CD8-positive, alpha-beta memory T cell (primary cell): ENCODE measurements at regions not wholly inside any gene's neighbourhood (a gene's known extent, or its start where the extent isn't known, plus 50 kb on each side); places are given as distances from the start of the nearest gene placed in this dataset.

ENCODE experiments used
- CTCF ChIA-PET: fragments of 350-600 bp; sonication (Branson Sonifier 250); formaldehyde crosslinking; loops from one replicate; lab custom pipeline; 2021; ENCODE audit warnings: antibody characterized with exemption; lab: Charles Lee
- POLR2A ChIA-PET: fragments of 350-600 bp; sonication (Branson Sonifier 250); formaldehyde crosslinking; loops from one replicate; lab custom pipeline; 2021; ENCODE audit warnings: antibody characterized with exemption; lab: Charles Lee
- DNase-seq, 5 donors: peaks; one replicate each; pipeline versions ENCODE4 v3.0.0 to v3.0.0-alpha.2; 2020 to 2022; ENCODE audit warnings: mixed read lengths in 1 of 5
- H3K27ac ChIP-seq: one replicate; pipeline ENCODE4 v1.7.0; 2013; ENCODE audit warnings: low read depth, mild to moderate bottlenecking, low read length, moderate library complexity
- H3K27me3 ChIP-seq: 2 replicates; pipeline ENCODE4 v1.7.0; 2013; ENCODE audit warnings: low read length, mild to moderate bottlenecking; ENCODE audit not compliant: insufficient read depth, poor library complexity, severe bottlenecking
- H3K36me3 ChIP-seq: 2 replicates; pipeline ENCODE4 v1.7.0; 2013; ENCODE audit warnings: mild to moderate bottlenecking, low read length, moderate library complexity; ENCODE audit not compliant: insufficient read depth
- H3K4me1 ChIP-seq: 2 replicates; pipeline ENCODE4 v1.7.0; 2013; ENCODE audit warnings: mild to moderate bottlenecking, low read length, moderate library complexity; ENCODE audit not compliant: insufficient read depth
- H3K4me3 ChIP-seq: 2 replicates; pipeline ENCODE4 v1.7.0; 2013; ENCODE audit warnings: mild to moderate bottlenecking, low read length
- H3K9me3 ChIP-seq: 2 replicates; pipeline ENCODE4 v1.7.0; 2013; ENCODE audit warnings: mild to moderate bottlenecking, low read length
- H3K27ac Mint-ChIP-seq, 8 donors: one replicate each; pipeline ENCODE4 v1.8.0; 2020 to 2021; ENCODE audit warnings: mixed read lengths in 8 of 8, mild to moderate bottlenecking in 6 of 8, inconsistent platforms in 3 of 8, moderate library complexity in 3 of 8
- H3K27me3 Mint-ChIP-seq, 2 donors: one replicate each; pipeline ENCODE4 v1.8.0; 2020 to 2021; ENCODE audit warnings: mixed read lengths in 2 of 2, mild to moderate bottlenecking in 1 of 2, moderate library complexity in 1 of 2
- H3K36me3 Mint-ChIP-seq, 3 donors: one replicate each; pipeline ENCODE4 v1.8.0; 2020 to 2021; ENCODE audit warnings: mixed read lengths in 3 of 3, inconsistent platforms in 1 of 3, mild to moderate bottlenecking in 1 of 3
- H3K4me1 Mint-ChIP-seq, 3 donors: one replicate each; pipeline ENCODE4 v1.8.0; 2020 to 2021; ENCODE audit warnings: mixed read lengths in 3 of 3, inconsistent platforms in 1 of 3, mild to moderate bottlenecking in 1 of 3
- H3K4me3 Mint-ChIP-seq, 7 donors: one replicate each; pipeline ENCODE4 v1.8.0; 2020 to 2021; ENCODE audit warnings: mixed read lengths in 7 of 7, mild to moderate bottlenecking in 6 of 7, moderate library complexity in 4 of 7, inconsistent platforms in 2 of 7
- H3K9me3 Mint-ChIP-seq, 5 donors: one replicate each; pipeline ENCODE4 v1.8.0; 2020 to 2022; ENCODE audit warnings: mixed read lengths in 5 of 5, mild to moderate bottlenecking in 3 of 5, moderate library complexity in 2 of 5, inconsistent platforms in 1 of 5

GRCh38 chr2:65491381-65491905, 59.0 kb upstream of the SPRED2 start:
- H3K4me1 ChIP-seq: no peaks in the 10 kb centered on the region
- POLR2A ChIA-PET: no interaction called here
- CTCF ChIA-PET: no interaction called here

GRCh38 chr2:65490222-65490621, 57.8 kb upstream of the SPRED2 start:
- Mint-ChIP-seq H3K27me3 (peaks cover 18 to 34% of the 10 kb centered on the region in 2 donors), H3K4me3 (no peak overlapping the region), H3K27ac (no peak overlapping the region), H3K36me3 (peaks cover 0 to 17% (median 0%) of the 10 kb centered on the region in 3 donors), H3K4me1 (no peaks in the 10 kb centered on the region), H3K9me3 (peaks cover 8 to 20% (median 12%) of the 10 kb centered on the region in 5 donors)
- H3K36me3 ChIP-seq: no peaks in the 10 kb centered on the region
- no peaks in the 10 kb centered on the region for H3K9me3 ChIP-seq
- no peaks in the 10 kb centered on the region for H3K4me1 ChIP-seq
- no peak overlapping the region for H3K27ac ChIP-seq
- no peak for DNase-seq
- H3K27me3 ChIP-seq: no peaks in the 10 kb centered on the region
- CTCF ChIA-PET: no interaction called here
- POLR2A ChIA-PET: no interaction called here
- H3K4me3 ChIP-seq: no peak overlapping the region

More at GRCh38 chr2:65491381-65491905, 59.0 kb upstream of the SPRED2 start:
- Mint-ChIP-seq H3K27me3 (peaks cover 13 to 27% of the 10 kb centered on the region in 2 donors), H3K27ac (peak overlapping the region in 1 of 8 donors; percentile 6), H3K9me3 (peaks cover 8 to 20% (median 12%) of the 10 kb centered on the region in 5 donors), H3K4me1 (no peaks in the 10 kb centered on the region), H3K36me3 (peaks cover 0 to 17% (median 0%) of the 10 kb centered on the region in 3 donors), H3K4me3 (no peak overlapping the region)
- Histone ChIP-seq H3K27me3 (no peaks in the 10 kb centered on the region), H3K9me3 (no peaks in the 10 kb centered on the region), H3K4me3 (no peak overlapping the region), H3K27ac (no peak overlapping the region), H3K36me3 (no peaks in the 10 kb centered on the region)
- no peak for DNase-seq

GRCh38 chr2:65489269-65489668, 56.9 kb upstream of the SPRED2 start:
- ChIA-PET CTCF (no interaction called here), POLR2A (no interaction called here)
- H3K27ac ChIP-seq: no peak overlapping the region
- Mint-ChIP-seq H3K4me3 (no peak overlapping the region), H3K9me3 (peaks cover 8 to 20% (median 12%) of the 10 kb centered on the region in 5 donors), H3K27ac (no peak overlapping the region), H3K4me1 (no peaks in the 10 kb centered on the region), H3K36me3 (peaks cover 0 to 17% (median 0%) of the 10 kb centered on the region in 3 donors), H3K27me3 (peaks cover 23 to 35% of the 10 kb centered on the region in 2 donors)
- H3K36me3 ChIP-seq: no peaks in the 10 kb centered on the region
- no peaks in the 10 kb centered on the region for H3K27me3 ChIP-seq
- H3K4me1 ChIP-seq: no peaks in the 10 kb centered on the region
- DNase-seq: no peak
- H3K9me3 ChIP-seq: no peaks in the 10 kb centered on the region
- no peak overlapping the region for H3K4me3 ChIP-seq

- H3K9me3 Mint-ChIP-seq: peaks cover 8 to 20% (median 12%) of the 10 kb centered on the region in 5 donors
- Histone ChIP-seq H3K27me3 (no peaks in the 10 kb centered on the region), H3K27ac (no peak overlapping the region), H3K9me3 (no peaks in the 10 kb centered on the region), H3K4me3 (no peak overlapping the region), H3K4me1 (no peaks in the 10 kb centered on the region), H3K36me3 (no peaks in the 10 kb centered on the region)
- CTCF ChIA-PET: no interaction called here
- H3K4me1 Mint-ChIP-seq: no peaks in the 10 kb centered on the region
- H3K4me3 Mint-ChIP-seq: no peak overlapping the region
- H3K27me3 Mint-ChIP-seq: peaks cover 27 to 42% of the 10 kb centered on the region in 2 donors
- no peak for DNase-seq
- H3K27ac Mint-ChIP-seq: no peak overlapping the region
- peaks cover 0 to 17% (median 0%) of the 10 kb centered on the region in 3 donors for H3K36me3 Mint-ChIP-seq
- POLR2A ChIA-PET: no interaction called here
Measured at GRCh38 chr2:65488527-65488926, 56.1 kb upstream of the SPRED2 start.

- Mint-ChIP-seq H3K4me3 (no peak overlapping the region), H3K27ac (no peak overlapping the region), H3K36me3 (peaks cover 0 to 17% (median 0%) of the 10 kb centered on the region in 3 donors), H3K4me1 (no peaks in the 10 kb centered on the region), H3K9me3 (peaks cover 8 to 20% (median 12%) of the 10 kb centered on the region in 5 donors), H3K27me3 (peaks cover 29 to 39% of the 10 kb centered on the region in 2 donors)
- ChIA-PET CTCF (no interaction called here), POLR2A (no interaction called here)
- no peaks in the 10 kb centered on the region for H3K9me3 ChIP-seq
- no peak overlapping the region for H3K27ac ChIP-seq
- no peak for DNase-seq
- no peaks in the 10 kb centered on the region for H3K27me3 ChIP-seq
- no peaks in the 10 kb centered on the region for H3K4me1 ChIP-seq
- no peaks in the 10 kb centered on the region for H3K36me3 ChIP-seq
- no peak overlapping the region for H3K4me3 ChIP-seq
Measured at GRCh38 chr2:65487404-65487803, 55.0 kb upstream of the SPRED2 start.

- peaks cover 0 to 17% (median 0%) of the 10 kb centered on the region in 3 donors for H3K36me3 Mint-ChIP-seq
- ChIA-PET POLR2A (no interaction called here), CTCF (no interaction called here)
- no peak for DNase-seq
- no peak overlapping the region for H3K27ac ChIP-seq
- no peak overlapping the region for H3K27ac Mint-ChIP-seq
- H3K27me3 ChIP-seq: no peaks in the 10 kb centered on the region
- peaks cover 29 to 40% of the 10 kb centered on the region in 2 donors for H3K27me3 Mint-ChIP-seq
- no peak overlapping the region for H3K4me3 ChIP-seq
- H3K9me3 Mint-ChIP-seq: peaks cover 8 to 20% (median 12%) of the 10 kb centered on the region in 5 donors
- H3K4me3 Mint-ChIP-seq: no peak overlapping the region
- H3K36me3 ChIP-seq: no peaks in the 10 kb centered on the region
- H3K4me1 ChIP-seq: no peaks in the 10 kb centered on the region
- no peaks in the 10 kb centered on the region for H3K9me3 ChIP-seq
- no peaks in the 10 kb centered on the region for H3K4me1 Mint-ChIP-seq
Measured at GRCh38 chr2:65486802-65487201, 54.4 kb upstream of the SPRED2 start.

GRCh38 chr2:65486282-65486681, 53.9 kb upstream of the SPRED2 start:
- H3K36me3 Mint-ChIP-seq: peaks cover 0 to 17% (median 0%) of the 10 kb centered on the region in 3 donors
- no peak for DNase-seq
- no peak overlapping the region for H3K4me3 Mint-ChIP-seq
- no peaks in the 10 kb centered on the region for H3K27me3 ChIP-seq
- peaks cover 33 to 39% of the 10 kb centered on the region in 2 donors for H3K27me3 Mint-ChIP-seq
- peaks cover 8 to 20% (median 12%) of the 10 kb centered on the region in 5 donors for H3K9me3 Mint-ChIP-seq
- H3K4me1 Mint-ChIP-seq: no peaks in the 10 kb centered on the region
- POLR2A ChIA-PET: no interaction called here
- no peaks in the 10 kb centered on the region for H3K9me3 ChIP-seq
- no peaks in the 10 kb centered on the region for H3K4me1 ChIP-seq
- CTCF ChIA-PET: no interaction called here
- no peak overlapping the region for H3K27ac ChIP-seq
- no peak overlapping the region for H3K27ac Mint-ChIP-seq
- no peaks in the 10 kb centered on the region for H3K36me3 ChIP-seq
- no peak overlapping the region for H3K4me3 ChIP-seq

- Histone ChIP-seq H3K9me3 (no peaks in the 10 kb centered on the region), H3K4me3 (no peak overlapping the region), H3K27me3 (no peaks in the 10 kb centered on the region), H3K27ac (no peak overlapping the region), H3K4me1 (no peaks in the 10 kb centered on the region), H3K36me3 (no peaks in the 10 kb centered on the region)
- peaks cover 33 to 39% of the 10 kb centered on the region in 2 donors for H3K27me3 Mint-ChIP-seq
- ChIA-PET POLR2A (no interaction called here), CTCF (interaction anchor here (1.4 kb wide), 1 partner anchor 11 kb away, joined by 4 read pairs; no protein-coding TSS in a partner anchor)
- no peak overlapping the region for H3K27ac Mint-ChIP-seq
- H3K4me3 Mint-ChIP-seq: no peak overlapping the region
- H3K36me3 Mint-ChIP-seq: peaks cover 0 to 17% (median 0%) of the 10 kb centered on the region in 3 donors
- H3K4me1 Mint-ChIP-seq: no peaks in the 10 kb centered on the region
- H3K9me3 Mint-ChIP-seq: peaks cover 8 to 20% (median 12%) of the 10 kb centered on the region in 5 donors
- no peak for DNase-seq
Measured at GRCh38 chr2:65485839-65486238, 53.4 kb upstream of the SPRED2 start.
